HCT116 (cell line): ENCODE measurements at regions not wholly inside any gene's neighbourhood (a gene's known extent, or its start where the extent isn't known, plus 50 kb on each side); places are given as distances from the start of the nearest gene placed in this dataset.

ENCODE experiments used
- ATAC-seq: fragments of 200-7000 bp; cut with Tn5 transposase; 2 replicates; pipeline ENCODE4 v1.9.1; 2020; ENCODE audit warnings: mild to moderate bottlenecking, moderate library complexity
- BruUV-seq: library from RNA; stranded (reverse); fragments of 400-500 nt; replicated peaks from 2 replicates; lab custom pipeline; 2021; lab: Mats Ljungman, UMichigan
- CTCF ChIA-PET: fragments of 300-600 bp; sonication (Branson Sonifier 250); formaldehyde crosslinking; loops from one replicate; lab custom pipeline; 2021; ENCODE audit warnings: antibody characterized with exemption; lab: Charles Lee
- POLR2A ChIA-PET: fragments of 300-600, 350-600 bp; sonication (Branson Sonifier 250); formaldehyde crosslinking; loops from one replicate; lab custom pipeline; 2021; ENCODE audit warnings: antibody characterized with exemption; lab: Charles Lee
- RAD21 ChIA-PET, 2 experiments: fragments of 300-600 bp; sonication (Branson Sonifier 250); formaldehyde crosslinking; loops; one replicate each; lab custom pipeline; 2023; ENCODE audit warnings: low total read pairs in 2 of 2; ENCODE audit not compliant: uncharacterized antibody in 2 of 2, unreplicated experiment in 2 of 2, low non-redundant PET in 1 of 2; lab: Charles Lee
- DNase-seq: peaks from one replicate; pipeline ENCODE4 v3.0.0-alpha.2; 2010; ENCODE audit warnings: low read depth, low spot score
- H2AFZ ChIP-seq: fragments of 200-600 bp; shearing (Covaris generic), sonication (generic); 2 replicates; pipeline ENCODE4 v1.6.1; 2017; ENCODE audit warnings: low read depth, mixed run types, mixed read lengths, antibody characterized with exemption, low read length; ENCODE audit not compliant: poor library complexity, severe bottlenecking
- H3K27ac ChIP-seq: 2 replicates; pipeline ENCODE4 v1.5.1; 2012; ENCODE audit warnings: low read depth, low read length
- H3K27me3 ChIP-seq: fragments of 200-600 bp; sonication (generic); 2 replicates; pipeline ENCODE4 v1.6.1; 2016; ENCODE audit warnings: mixed run types, low read length, mixed read lengths; ENCODE audit not compliant: insufficient read depth
- H3K36me3 ChIP-seq, 2 experiments: fragments of 200-500 bp in 1 of 2; fragments of 200-600 bp in 1 of 2; sonication (Bioruptor generic) in 1 of 2; sonication (generic) in 1 of 2; 2 replicates each; pipeline versions ENCODE4 v1.5.1 to v1.6.1; 2014 to 2016; ENCODE audit warnings: low read length in 2 of 2, inconsistent platforms in 1 of 2, mixed read lengths in 1 of 2, mixed run types in 1 of 2; ENCODE audit not compliant: insufficient read depth in 2 of 2, control insufficient read depth in 1 of 2
- H3K4me1 ChIP-seq, 2 experiments: fragments of 200-600 bp in 1 of 2; sonication (generic) in 1 of 2; 2 replicates each; pipeline versions ENCODE4 v1.5.1 to v1.6.1; 2012 to 2017; ENCODE audit warnings: low read length in 2 of 2, inconsistent platforms in 1 of 2, mild to moderate bottlenecking in 1 of 2, mixed read lengths in 1 of 2, mixed run types in 1 of 2, moderate library complexity in 1 of 2; ENCODE audit not compliant: insufficient read depth in 2 of 2, control insufficient read depth in 1 of 2
- H3K4me2 ChIP-seq: fragments of 200-600 bp; sonication (generic); 2 replicates; pipeline ENCODE4 v1.6.1; 2017; ENCODE audit warnings: mixed run types, low read length, mixed read lengths
- H3K4me3 ChIP-seq, 2 experiments: fragments of 200-600 bp in 1 of 2; sonication (generic) in 1 of 2; replicated peaks in 1 of 2; 2 replicates each; pipeline ENCODE4 v1.5.1; 2011 to 2016; ENCODE audit warnings: low read length in 2 of 2, control low read depth in 1 of 2, low read depth in 1 of 2, mild to moderate bottlenecking in 1 of 2, mixed read lengths in 1 of 2, mixed run types in 1 of 2
- H3K79me2 ChIP-seq: fragments of 200-600 bp; sonication (generic); 2 replicates; pipeline ENCODE4 v1.6.1; 2017; ENCODE audit warnings: mild to moderate bottlenecking, mixed run types, low read length, moderate library complexity, mixed read lengths; ENCODE audit not compliant: insufficient read depth
- H3K9ac ChIP-seq: fragments of 200-600 bp; sonication (generic); 2 replicates; pipeline ENCODE4 v1.6.1; 2016; ENCODE audit warnings: low read length, mixed read lengths
- H3K9me2 ChIP-seq: fragments of 200-600 bp; sonication (generic), shearing (Covaris generic); 2 replicates; pipeline ENCODE4 v1.6.1; 2017; ENCODE audit warnings: mixed run types, mild to moderate bottlenecking, moderate library complexity; ENCODE audit not compliant: insufficient read depth
- H3K9me3 ChIP-seq, 2 experiments: fragments of 200-500 bp in 1 of 2; fragments of 200-600 bp in 1 of 2; sonication (Bioruptor generic) in 1 of 2; sonication (generic) in 1 of 2; 2 replicates each; pipeline ENCODE4 v1.6.1; 2014 to 2017; ENCODE audit warnings: low read length in 2 of 2, mixed read lengths in 2 of 2, inconsistent platforms in 1 of 2, low read depth in 1 of 2, mild to moderate bottlenecking in 1 of 2, mixed run types in 1 of 2, moderate library complexity in 1 of 2; ENCODE audit not compliant: control insufficient read depth in 1 of 2, insufficient read depth in 1 of 2
- H4K20me1 ChIP-seq: fragments of 200-600 bp; sonication (generic), shearing (Covaris generic); 2 replicates; pipeline ENCODE4 v1.6.1; 2017; ENCODE audit warnings: mixed run types, mild to moderate bottlenecking, moderate library complexity; ENCODE audit not compliant: insufficient read depth
- CEBPB ChIP-seq: IDR thresholded peaks from 2 replicates; pipeline ENCODE4 v1.6.1; 2012; ENCODE audit warnings: low read depth
- ELF1 ChIP-seq: IDR thresholded peaks from 2 replicates; pipeline ENCODE4 v1.6.1; 2012; ENCODE audit warnings: low read depth, borderline replicate concordance
- EZH2 ChIP-seq: fragments of 200-600 bp; sonication (generic); IDR thresholded peaks from 2 replicates; pipeline ENCODE4 v1.6.1; 2017; ENCODE audit warnings: antibody characterized with exemption, mixed run types
- FOSL1 ChIP-seq: IDR thresholded peaks from 2 replicates; pipeline ENCODE4 v1.6.1; 2012; ENCODE audit warnings: low read depth
- JUND ChIP-seq: IDR thresholded peaks from 2 replicates; pipeline ENCODE4 v1.6.1; 2012
- POLR2A ChIP-seq: IDR thresholded peaks from 2 replicates; pipeline ENCODE4 v1.7.0; 2011; ENCODE audit warnings: borderline replicate concordance; ENCODE audit not compliant: insufficient read depth, insufficient read length; ENCODE audit errors: extremely low read depth
- POLR2AphosphoS5 ChIP-seq: IDR thresholded peaks from 2 replicates; pipeline ENCODE4 v1.6.1; 2011; ENCODE audit warnings: mild to moderate bottlenecking, low read depth, low read length, moderate library complexity
- RAD21 ChIP-seq: IDR thresholded peaks from 2 replicates; pipeline ENCODE4 v1.6.1; 2012; ENCODE audit warnings: low read depth, mild to moderate bottlenecking
- SIN3A ChIP-seq: IDR thresholded peaks from 2 replicates; pipeline ENCODE4 v1.6.1; 2012; ENCODE audit warnings: low read depth
- SP1 ChIP-seq: IDR thresholded peaks from 2 replicates; pipeline ENCODE4 v1.6.1; 2012; ENCODE audit warnings: low read depth
- SRF ChIP-seq: IDR thresholded peaks from 2 replicates; pipeline ENCODE4 v1.6.1; 2012; ENCODE audit warnings: low read depth
- TCF7L2 ChIP-seq: IDR thresholded peaks from 2 replicates; pipeline ENCODE4 v1.7.0; 2011; ENCODE audit warnings: borderline replicate concordance, inconsistent platforms; ENCODE audit not compliant: insufficient read depth, insufficient read length; ENCODE audit errors: extremely low read depth
- YY1 ChIP-seq: IDR thresholded peaks from 2 replicates; pipeline ENCODE4 v1.6.1; 2011; ENCODE audit warnings: low read length, low read depth, moderate library complexity, mild to moderate bottlenecking; ENCODE audit not compliant: insufficient replicate concordance; ENCODE audit errors: extremely low read depth
- ZFX ChIP-seq: fragments of 450-650 bp; IDR thresholded peaks from 2 replicates; pipeline ENCODE4 v1.6.1; 2017
- ZNF274 ChIP-seq: fragments of 200-500 bp; sonication (Bioruptor generic); IDR thresholded peaks from 2 replicates; pipeline ENCODE4 v1.6.1; 2014; ENCODE audit warnings: mild to moderate bottlenecking, low read depth, low read length, inconsistent platforms
- intact Hi-C: fragments of 100-400 bp; cut with micrococcal nuclease; formaldehyde crosslinking; loops from 2 replicates; pipeline ENCODE4 v1.10.0; 2022
- TF ChIP-seq, protein P1 (sequence below), 3 experiments: fragments of 200-600 bp in 1 of 3; sonication (generic) in 1 of 3; IDR thresholded peaks in 2 of 3; conservative IDR thresholded peaks in 1 of 3; 2 replicates each; pipeline ENCODE4 v1.5.1; 2012 to 2017; ENCODE audit warnings: low read depth in 2 of 3, low read length in 2 of 3, antibody characterized with exemption in 1 of 3, borderline replicate concordance in 1 of 3, control low read depth in 1 of 3, mild to moderate bottlenecking in 1 of 3, mixed read lengths in 1 of 3, mixed run types in 1 of 3, moderate library complexity in 1 of 3; ENCODE audit not compliant: insufficient read depth in 1 of 3
- TF ChIP-seq, protein P2 (sequence below): IDR thresholded peaks from 2 replicates; pipeline ENCODE4 v1.6.1; 2012; ENCODE audit warnings: low read depth
- TF ChIP-seq, protein P3 (sequence below): IDR thresholded peaks from 2 replicates; pipeline ENCODE4 v1.6.1; 2012
- TF ChIP-seq, protein P4 (sequence below): IDR thresholded peaks from 2 replicates; pipeline ENCODE4 v1.6.1; 2012
- TF ChIP-seq, protein P5 (sequence below): IDR thresholded peaks from 2 replicates; pipeline ENCODE4 v1.6.1; 2011; ENCODE audit warnings: mild to moderate bottlenecking, low read length, moderate library complexity; ENCODE audit not compliant: insufficient replicate concordance; ENCODE audit errors: extremely low read depth

DNA sequence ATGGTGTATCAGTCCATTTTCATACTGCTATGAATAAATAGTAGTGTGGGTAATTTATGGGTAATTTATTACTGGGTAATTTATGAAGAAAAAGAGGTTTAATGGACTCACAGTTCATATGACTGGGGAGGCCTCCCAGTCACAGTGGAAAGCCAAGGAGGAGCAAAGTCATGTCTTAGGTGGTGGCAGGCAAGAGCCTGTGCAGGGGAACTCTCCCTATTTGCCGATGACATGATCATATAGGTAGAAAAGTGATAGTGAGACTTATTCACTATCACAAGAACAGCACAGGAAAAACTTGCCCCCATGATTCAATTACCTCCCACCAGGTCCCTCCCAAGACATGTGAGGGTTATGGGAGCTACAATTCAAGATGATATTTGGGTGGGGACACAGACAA lies 1137.7 kb downstream of the UQCRFS1 start:
- DNase-seq (no peak), ATAC-seq (no peak)
- no peaks in the 10 kb centered on the region for H3K9me2 ChIP-seq
- RAD21 ChIA-PET, result no interaction called here
- CTCF ChIA-PET, result no interaction called here
- no peaks in the 10 kb centered on the region for H3K79me2 ChIP-seq
- H3K27me3 ChIP-seq, result no peaks in the 10 kb centered on the region
- peaks cover 10 to 42% of the 10 kb centered on the region in 2 experiments; a peak in 3 of 4 replicates for H3K9me3 ChIP-seq
- H3K36me3 ChIP-seq, result no peaks in the 10 kb centered on the region
- intact Hi-C loops, result no loop called here
- H4K20me1 ChIP-seq, result no peaks in the 10 kb centered on the region
- no peak overlapping the region for H3K4me2 ChIP-seq
- no TSS peak for BruUV-seq
- H3K9ac ChIP-seq, result no peak overlapping the region
- no peaks in the 10 kb centered on the region for H3K4me1 ChIP-seq
- TF ChIP-seq TCF7L2, result no peak
- TF ChIP-seq CEBPB, result no peak
- TF ChIP-seq ELF1, result no peak
- no peak for TF ChIP-seq JUND
- no peak for TF ChIP-seq EZH2
- TF ChIP-seq RAD21, result no peak
- no peak for TF ChIP-seq SRF
- TF ChIP-seq YY1, result no peak
- TF ChIP-seq, protein P1, sequence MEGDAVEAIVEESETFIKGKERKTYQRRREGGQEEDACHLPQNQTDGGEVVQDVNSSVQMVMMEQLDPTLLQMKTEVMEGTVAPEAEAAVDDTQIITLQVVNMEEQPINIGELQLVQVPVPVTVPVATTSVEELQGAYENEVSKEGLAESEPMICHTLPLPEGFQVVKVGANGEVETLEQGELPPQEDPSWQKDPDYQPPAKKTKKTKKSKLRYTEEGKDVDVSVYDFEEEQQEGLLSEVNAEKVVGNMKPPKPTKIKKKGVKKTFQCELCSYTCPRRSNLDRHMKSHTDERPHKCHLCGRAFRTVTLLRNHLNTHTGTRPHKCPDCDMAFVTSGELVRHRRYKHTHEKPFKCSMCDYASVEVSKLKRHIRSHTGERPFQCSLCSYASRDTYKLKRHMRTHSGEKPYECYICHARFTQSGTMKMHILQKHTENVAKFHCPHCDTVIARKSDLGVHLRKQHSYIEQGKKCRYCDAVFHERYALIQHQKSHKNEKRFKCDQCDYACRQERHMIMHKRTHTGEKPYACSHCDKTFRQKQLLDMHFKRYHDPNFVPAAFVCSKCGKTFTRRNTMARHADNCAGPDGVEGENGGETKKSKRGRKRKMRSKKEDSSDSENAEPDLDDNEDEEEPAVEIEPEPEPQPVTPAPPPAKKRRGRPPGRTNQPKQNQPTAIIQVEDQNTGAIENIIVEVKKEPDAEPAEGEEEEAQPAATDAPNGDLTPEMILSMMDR (IDR thresholded peaks at IDR 0.05 in 2 of 3, conservative IDR thresholded peaks at IDR 0.05 in 1 of 3; ENCODE audit: borderline replicate concordance in 1 of 3, insufficient read depth in 1 of 3, low read depth in 2 of 3, low read length in 2 of 3), result no peak
- TF ChIP-seq SP1, result no peak
- no peak for TF ChIP-seq SIN3A
- no peak for TF ChIP-seq POLR2A
- TF ChIP-seq ZFX, result no peak
- TF ChIP-seq, protein P2, sequence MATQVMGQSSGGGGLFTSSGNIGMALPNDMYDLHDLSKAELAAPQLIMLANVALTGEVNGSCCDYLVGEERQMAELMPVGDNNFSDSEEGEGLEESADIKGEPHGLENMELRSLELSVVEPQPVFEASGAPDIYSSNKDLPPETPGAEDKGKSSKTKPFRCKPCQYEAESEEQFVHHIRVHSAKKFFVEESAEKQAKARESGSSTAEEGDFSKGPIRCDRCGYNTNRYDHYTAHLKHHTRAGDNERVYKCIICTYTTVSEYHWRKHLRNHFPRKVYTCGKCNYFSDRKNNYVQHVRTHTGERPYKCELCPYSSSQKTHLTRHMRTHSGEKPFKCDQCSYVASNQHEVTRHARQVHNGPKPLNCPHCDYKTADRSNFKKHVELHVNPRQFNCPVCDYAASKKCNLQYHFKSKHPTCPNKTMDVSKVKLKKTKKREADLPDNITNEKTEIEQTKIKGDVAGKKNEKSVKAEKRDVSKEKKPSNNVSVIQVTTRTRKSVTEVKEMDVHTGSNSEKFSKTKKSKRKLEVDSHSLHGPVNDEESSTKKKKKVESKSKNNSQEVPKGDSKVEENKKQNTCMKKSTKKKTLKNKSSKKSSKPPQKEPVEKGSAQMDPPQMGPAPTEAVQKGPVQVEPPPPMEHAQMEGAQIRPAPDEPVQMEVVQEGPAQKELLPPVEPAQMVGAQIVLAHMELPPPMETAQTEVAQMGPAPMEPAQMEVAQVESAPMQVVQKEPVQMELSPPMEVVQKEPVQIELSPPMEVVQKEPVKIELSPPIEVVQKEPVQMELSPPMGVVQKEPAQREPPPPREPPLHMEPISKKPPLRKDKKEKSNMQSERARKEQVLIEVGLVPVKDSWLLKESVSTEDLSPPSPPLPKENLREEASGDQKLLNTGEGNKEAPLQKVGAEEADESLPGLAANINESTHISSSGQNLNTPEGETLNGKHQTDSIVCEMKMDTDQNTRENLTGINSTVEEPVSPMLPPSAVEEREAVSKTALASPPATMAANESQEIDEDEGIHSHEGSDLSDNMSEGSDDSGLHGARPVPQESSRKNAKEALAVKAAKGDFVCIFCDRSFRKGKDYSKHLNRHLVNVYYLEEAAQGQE, result no peak
- TF ChIP-seq, protein P3, sequence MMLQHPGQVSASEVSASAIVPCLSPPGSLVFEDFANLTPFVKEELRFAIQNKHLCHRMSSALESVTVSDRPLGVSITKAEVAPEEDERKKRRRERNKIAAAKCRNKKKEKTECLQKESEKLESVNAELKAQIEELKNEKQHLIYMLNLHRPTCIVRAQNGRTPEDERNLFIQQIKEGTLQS, result no peak
- TF ChIP-seq POLR2AphosphoS5, result no peak
- TF ChIP-seq, protein P4, sequence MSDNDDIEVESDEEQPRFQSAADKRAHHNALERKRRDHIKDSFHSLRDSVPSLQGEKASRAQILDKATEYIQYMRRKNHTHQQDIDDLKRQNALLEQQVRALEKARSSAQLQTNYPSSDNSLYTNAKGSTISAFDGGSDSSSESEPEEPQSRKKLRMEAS, result no peak
- no peak for TF ChIP-seq ZNF274
- TF ChIP-seq, protein P5, sequence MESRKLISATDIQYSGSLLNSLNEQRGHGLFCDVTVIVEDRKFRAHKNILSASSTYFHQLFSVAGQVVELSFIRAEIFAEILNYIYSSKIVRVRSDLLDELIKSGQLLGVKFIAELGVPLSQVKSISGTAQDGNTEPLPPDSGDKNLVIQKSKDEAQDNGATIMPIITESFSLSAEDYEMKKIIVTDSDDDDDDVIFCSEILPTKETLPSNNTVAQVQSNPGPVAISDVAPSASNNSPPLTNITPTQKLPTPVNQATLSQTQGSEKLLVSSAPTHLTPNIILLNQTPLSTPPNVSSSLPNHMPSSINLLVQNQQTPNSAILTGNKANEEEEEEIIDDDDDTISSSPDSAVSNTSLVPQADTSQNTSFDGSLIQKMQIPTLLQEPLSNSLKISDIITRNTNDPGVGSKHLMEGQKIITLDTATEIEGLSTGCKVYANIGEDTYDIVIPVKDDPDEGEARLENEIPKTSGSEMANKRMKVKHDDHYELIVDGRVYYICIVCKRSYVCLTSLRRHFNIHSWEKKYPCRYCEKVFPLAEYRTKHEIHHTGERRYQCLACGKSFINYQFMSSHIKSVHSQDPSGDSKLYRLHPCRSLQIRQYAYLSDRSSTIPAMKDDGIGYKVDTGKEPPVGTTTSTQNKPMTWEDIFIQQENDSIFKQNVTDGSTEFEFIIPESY, result no peak
- TF ChIP-seq FOSL1, result no peak
- POLR2A ChIA-PET, result no interaction called here
- no peak overlapping the region for H3K4me3 ChIP-seq
- no peak overlapping the region for H3K27ac ChIP-seq
- no peak overlapping the region for H2AFZ ChIP-seq
